OCI-LY3 (cell line): ENCODE measurements at regions not wholly inside any gene's neighbourhood (a gene's known extent, or its start where the extent isn't known, plus 50 kb on each side); places are given as distances from the start of the nearest gene placed in this dataset.

Experiments used
- CTCF ChIP-seq: fragments of 200-600, 300-600 bp; sonication (generic); IDR thresholded peaks from 2 replicates; pipeline ENCODE4 v1.5.1; 2014; ENCODE audit warnings: antibody characterized with exemption, low read length, low read depth
- EZH2phosphoT487 ChIP-seq: fragments of 200-600 bp; shearing (Covaris generic); IDR thresholded peaks from 2 replicates; pipeline ENCODE4 v1.6.1; 2018; ENCODE audit warnings: antibody characterized with exemption, mixed run types, low read depth

GRCh38 chr15:29573197-29573838, 248.9 kb downstream of the TJP1 start:
- TF ChIP-seq EZH2phosphoT487 (no peak), CTCF (no peak)
